ENCODE measurements at regions not wholly inside any gene's neighbourhood (a gene's known extent, or its start where the extent isn't known, plus 50 kb on each side); places are given as distances from the start of the nearest gene placed in this dataset.

DNA sequence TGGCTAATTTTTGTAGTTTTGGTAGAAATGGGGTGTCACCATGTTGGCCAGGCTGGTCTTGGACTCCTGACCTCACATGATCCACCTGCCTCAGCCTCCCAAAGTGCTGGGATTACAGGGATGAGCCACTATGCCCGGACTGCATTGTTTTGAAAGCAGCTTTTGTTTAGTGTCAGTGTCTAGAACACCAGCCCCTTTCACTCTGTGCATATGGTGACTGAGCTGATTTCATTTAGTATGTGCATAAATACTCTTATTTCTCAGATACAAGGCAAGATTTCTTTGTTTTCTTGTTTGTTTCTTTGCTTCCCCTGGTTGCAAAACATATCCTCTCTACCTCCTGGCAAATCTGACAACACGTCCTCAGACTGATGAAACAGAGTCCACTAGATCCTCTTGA, 152.8 kb upstream of the CHD6 start (continued):
- TF ChIP-seq, protein P1, sequence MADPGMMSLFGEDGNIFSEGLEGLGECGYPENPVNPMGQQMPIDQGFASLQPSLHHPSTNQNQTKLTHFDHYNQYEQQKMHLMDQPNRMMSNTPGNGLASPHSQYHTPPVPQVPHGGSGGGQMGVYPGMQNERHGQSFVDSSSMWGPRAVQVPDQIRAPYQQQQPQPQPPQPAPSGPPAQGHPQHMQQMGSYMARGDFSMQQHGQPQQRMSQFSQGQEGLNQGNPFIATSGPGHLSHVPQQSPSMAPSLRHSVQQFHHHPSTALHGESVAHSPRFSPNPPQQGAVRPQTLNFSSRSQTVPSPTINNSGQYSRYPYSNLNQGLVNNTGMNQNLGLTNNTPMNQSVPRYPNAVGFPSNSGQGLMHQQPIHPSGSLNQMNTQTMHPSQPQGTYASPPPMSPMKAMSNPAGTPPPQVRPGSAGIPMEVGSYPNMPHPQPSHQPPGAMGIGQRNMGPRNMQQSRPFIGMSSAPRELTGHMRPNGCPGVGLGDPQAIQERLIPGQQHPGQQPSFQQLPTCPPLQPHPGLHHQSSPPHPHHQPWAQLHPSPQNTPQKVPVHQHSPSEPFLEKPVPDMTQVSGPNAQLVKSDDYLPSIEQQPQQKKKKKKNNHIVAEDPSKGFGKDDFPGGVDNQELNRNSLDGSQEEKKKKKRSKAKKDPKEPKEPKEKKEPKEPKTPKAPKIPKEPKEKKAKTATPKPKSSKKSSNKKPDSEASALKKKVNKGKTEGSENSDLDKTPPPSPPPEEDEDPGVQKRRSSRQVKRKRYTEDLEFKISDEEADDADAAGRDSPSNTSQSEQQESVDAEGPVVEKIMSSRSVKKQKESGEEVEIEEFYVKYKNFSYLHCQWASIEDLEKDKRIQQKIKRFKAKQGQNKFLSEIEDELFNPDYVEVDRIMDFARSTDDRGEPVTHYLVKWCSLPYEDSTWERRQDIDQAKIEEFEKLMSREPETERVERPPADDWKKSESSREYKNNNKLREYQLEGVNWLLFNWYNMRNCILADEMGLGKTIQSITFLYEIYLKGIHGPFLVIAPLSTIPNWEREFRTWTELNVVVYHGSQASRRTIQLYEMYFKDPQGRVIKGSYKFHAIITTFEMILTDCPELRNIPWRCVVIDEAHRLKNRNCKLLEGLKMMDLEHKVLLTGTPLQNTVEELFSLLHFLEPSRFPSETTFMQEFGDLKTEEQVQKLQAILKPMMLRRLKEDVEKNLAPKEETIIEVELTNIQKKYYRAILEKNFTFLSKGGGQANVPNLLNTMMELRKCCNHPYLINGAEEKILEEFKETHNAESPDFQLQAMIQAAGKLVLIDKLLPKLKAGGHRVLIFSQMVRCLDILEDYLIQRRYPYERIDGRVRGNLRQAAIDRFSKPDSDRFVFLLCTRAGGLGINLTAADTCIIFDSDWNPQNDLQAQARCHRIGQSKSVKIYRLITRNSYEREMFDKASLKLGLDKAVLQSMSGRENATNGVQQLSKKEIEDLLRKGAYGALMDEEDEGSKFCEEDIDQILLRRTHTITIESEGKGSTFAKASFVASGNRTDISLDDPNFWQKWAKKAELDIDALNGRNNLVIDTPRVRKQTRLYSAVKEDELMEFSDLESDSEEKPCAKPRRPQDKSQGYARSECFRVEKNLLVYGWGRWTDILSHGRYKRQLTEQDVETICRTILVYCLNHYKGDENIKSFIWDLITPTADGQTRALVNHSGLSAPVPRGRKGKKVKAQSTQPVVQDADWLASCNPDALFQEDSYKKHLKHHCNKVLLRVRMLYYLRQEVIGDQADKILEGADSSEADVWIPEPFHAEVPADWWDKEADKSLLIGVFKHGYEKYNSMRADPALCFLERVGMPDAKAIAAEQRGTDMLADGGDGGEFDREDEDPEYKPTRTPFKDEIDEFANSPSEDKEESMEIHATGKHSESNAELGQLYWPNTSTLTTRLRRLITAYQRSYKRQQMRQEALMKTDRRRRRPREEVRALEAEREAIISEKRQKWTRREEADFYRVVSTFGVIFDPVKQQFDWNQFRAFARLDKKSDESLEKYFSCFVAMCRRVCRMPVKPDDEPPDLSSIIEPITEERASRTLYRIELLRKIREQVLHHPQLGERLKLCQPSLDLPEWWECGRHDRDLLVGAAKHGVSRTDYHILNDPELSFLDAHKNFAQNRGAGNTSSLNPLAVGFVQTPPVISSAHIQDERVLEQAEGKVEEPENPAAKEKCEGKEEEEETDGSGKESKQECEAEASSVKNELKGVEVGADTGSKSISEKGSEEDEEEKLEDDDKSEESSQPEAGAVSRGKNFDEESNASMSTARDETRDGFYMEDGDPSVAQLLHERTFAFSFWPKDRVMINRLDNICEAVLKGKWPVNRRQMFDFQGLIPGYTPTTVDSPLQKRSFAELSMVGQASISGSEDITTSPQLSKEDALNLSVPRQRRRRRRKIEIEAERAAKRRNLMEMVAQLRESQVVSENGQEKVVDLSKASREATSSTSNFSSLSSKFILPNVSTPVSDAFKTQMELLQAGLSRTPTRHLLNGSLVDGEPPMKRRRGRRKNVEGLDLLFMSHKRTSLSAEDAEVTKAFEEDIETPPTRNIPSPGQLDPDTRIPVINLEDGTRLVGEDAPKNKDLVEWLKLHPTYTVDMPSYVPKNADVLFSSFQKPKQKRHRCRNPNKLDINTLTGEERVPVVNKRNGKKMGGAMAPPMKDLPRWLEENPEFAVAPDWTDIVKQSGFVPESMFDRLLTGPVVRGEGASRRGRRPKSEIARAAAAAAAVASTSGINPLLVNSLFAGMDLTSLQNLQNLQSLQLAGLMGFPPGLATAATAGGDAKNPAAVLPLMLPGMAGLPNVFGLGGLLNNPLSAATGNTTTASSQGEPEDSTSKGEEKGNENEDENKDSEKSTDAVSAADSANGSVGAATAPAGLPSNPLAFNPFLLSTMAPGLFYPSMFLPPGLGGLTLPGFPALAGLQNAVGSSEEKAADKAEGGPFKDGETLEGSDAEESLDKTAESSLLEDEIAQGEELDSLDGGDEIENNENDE (IDR thresholded peaks at IDR 0.05; ENCODE audit: insufficient replicate concordance, low read length): no peak
- no peak for TF ChIP-seq SIX5 (IDR thresholded peaks at IDR 0.05; ENCODE audit: low read depth, low read length)

All from H1 (cell line).